Body of pancreas (tissue), 4 donors: ENCODE measurements at regions not wholly inside any gene's neighbourhood (a gene's known extent, or its start where the extent isn't known, plus 50 kb on each side); places are given as distances from the start of the nearest gene placed in this dataset.

Experiments
- POLR2A ChIP-seq, 3 donors: fragments of 450-650 bp; IDR thresholded peaks; one replicate each; pipeline ENCODE4 v1.6.1; 2016; ENCODE audit warnings: antibody characterized with exemption in 3 of 3, mild to moderate bottlenecking in 2 of 3
- TF ChIP-seq, protein P1 (sequence below), 7 experiments: fragments of 450-650 bp in 4 of 7; fragments of 200-600 bp in 3 of 7; sonication (generic) in 3 of 7; IDR thresholded peaks; one replicate each; pipeline ENCODE4 v1.5.1; 2016 to 2019; ENCODE audit warnings: antibody characterized with exemption in 7 of 7

DNA sequence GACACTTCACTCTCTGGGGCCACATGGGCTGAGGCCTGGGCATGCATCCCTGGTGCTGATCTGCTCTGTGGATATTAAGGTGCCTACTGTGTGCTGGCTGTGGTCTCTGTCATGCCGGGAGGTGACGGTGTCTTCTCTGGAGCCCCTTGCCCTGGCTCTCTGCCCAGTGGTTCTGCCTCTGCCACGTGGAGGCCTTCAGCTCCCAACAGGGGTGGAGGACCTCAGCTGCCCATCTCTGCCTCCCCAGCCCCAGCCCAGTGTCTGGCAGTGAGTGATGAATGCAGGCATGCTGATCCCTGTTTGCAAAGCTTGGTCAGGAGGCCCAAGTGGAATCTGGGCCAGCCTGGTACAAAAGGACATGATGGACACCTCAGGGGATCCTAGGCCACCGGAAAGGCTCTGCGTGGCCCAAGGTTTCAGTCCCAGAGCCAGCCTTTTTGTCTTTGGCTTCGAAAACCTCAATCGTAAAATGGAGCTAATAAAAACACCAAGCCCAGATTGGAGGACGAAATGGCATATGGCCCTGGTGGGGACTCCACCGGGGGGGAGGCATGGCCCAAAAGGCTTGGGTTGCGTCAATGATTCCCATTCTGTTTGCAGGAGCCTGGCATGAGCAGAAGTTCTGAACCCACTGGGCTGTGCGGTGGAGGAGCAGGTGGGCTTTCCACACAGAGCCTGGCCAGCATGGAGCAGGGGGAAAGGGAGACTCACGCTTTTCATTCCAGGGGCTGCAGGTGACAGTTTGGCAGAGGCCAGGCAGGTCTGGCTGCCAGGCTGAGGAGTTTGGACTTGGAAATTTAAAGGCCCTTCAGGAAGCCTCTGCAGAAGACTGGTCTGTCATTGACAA, 54.7 kb upstream of the KLF13 start:
- TF ChIP-seq, protein P1, sequence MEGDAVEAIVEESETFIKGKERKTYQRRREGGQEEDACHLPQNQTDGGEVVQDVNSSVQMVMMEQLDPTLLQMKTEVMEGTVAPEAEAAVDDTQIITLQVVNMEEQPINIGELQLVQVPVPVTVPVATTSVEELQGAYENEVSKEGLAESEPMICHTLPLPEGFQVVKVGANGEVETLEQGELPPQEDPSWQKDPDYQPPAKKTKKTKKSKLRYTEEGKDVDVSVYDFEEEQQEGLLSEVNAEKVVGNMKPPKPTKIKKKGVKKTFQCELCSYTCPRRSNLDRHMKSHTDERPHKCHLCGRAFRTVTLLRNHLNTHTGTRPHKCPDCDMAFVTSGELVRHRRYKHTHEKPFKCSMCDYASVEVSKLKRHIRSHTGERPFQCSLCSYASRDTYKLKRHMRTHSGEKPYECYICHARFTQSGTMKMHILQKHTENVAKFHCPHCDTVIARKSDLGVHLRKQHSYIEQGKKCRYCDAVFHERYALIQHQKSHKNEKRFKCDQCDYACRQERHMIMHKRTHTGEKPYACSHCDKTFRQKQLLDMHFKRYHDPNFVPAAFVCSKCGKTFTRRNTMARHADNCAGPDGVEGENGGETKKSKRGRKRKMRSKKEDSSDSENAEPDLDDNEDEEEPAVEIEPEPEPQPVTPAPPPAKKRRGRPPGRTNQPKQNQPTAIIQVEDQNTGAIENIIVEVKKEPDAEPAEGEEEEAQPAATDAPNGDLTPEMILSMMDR (IDR thresholded peaks at IDR 0.05) = no peak
- no peak for TF ChIP-seq POLR2A (IDR thresholded peaks at IDR 0.05)
